Upper lobe of left lung (tissue), 6 donors: ENCODE measurements at regions not wholly inside any gene's neighbourhood (a gene's known extent, or its start where the extent isn't known, plus 50 kb on each side); places are given as distances from the start of the nearest gene placed in this dataset.

Experiments
- ATAC-seq, 2 donors: fragments of 200-7000 bp; cut with Tn5 transposase; one replicate each; pipeline ENCODE4 v1.9.1; 2022; ENCODE audit warnings: mild to moderate bottlenecking in 2 of 2, moderate library complexity in 2 of 2; ENCODE audit not compliant: low FRiP score in 2 of 2
- DNase-seq, 2 donors: peaks; one replicate each; pipeline ENCODE4 v3.0.0-alpha.2; 2019 to 2020
- H3K27ac ChIP-seq, 4 donors: fragments of 200-600 bp; sonication (generic); one replicate each; pipeline ENCODE4 v1.5.1; 2016 to 2019
- H3K27me3 ChIP-seq, 4 donors: fragments of 200-600 bp; sonication (generic); one replicate each; pipeline ENCODE4 v1.5.1; 2017 to 2019
- H3K36me3 ChIP-seq, 4 donors: fragments of 200-600 bp; sonication (generic); one replicate each; pipeline ENCODE4 v1.5.1; 2016 to 2019
- H3K4me1 ChIP-seq, 4 donors: fragments of 200-600 bp; sonication (generic); one replicate each; pipeline ENCODE4 v1.5.1; 2018 to 2019
- H3K4me3 ChIP-seq, 4 donors: fragments of 200-600 bp; sonication (generic); one replicate each; pipeline ENCODE4 v1.5.1; 2017 to 2019; ENCODE audit warnings: mild to moderate bottlenecking in 2 of 4, moderate library complexity in 1 of 4
- H3K9me3 ChIP-seq, 4 donors: fragments of 200-600 bp; sonication (generic); one replicate each; pipeline ENCODE4 v1.5.1; 2018 to 2019
- EP300 ChIP-seq, 4 donors: sonication (generic); formaldehyde crosslinking; IDR thresholded peaks; one replicate each; pipeline ENCODE4 v1.5.1; 2017; ENCODE audit warnings: antibody characterized with exemption in 4 of 4, control low read depth in 2 of 4
- POLR2A ChIP-seq, 4 donors: fragments of 450-650 bp; IDR thresholded peaks; one replicate each; pipeline ENCODE4 v1.5.1; 2016 to 2017; ENCODE audit warnings: antibody characterized with exemption in 4 of 4, mild to moderate bottlenecking in 2 of 4
- POLR2AphosphoS5 ChIP-seq, 2 donors: sonication (generic); formaldehyde crosslinking; IDR thresholded peaks; one replicate each; pipeline ENCODE4 v1.5.1; 2017; ENCODE audit warnings: antibody characterized with exemption in 2 of 2
- WGBS, 2 donors: methylation state at CpG; one replicate each; pipeline ENCODE4 v1.1.5; 2017 to 2018; 5-methylcytosine and 5-hydroxymethylcytosine counted together
- TF ChIP-seq, protein P1 (sequence below), 6 experiments: fragments of 450-650 bp in 4 of 6; fragments of 200-600 bp in 2 of 6; sonication (generic) in 2 of 6; IDR thresholded peaks; one replicate each; pipeline ENCODE4 v1.5.1; 2016 to 2019; ENCODE audit warnings: antibody characterized with exemption in 6 of 6
- donor health status: DM: no; HTN: no; CAD: no; lungs with moderate emphysema.
- donor health status: DM: no; HTN: yes; CAD: no; lungs with severe emphysema.

DNA sequence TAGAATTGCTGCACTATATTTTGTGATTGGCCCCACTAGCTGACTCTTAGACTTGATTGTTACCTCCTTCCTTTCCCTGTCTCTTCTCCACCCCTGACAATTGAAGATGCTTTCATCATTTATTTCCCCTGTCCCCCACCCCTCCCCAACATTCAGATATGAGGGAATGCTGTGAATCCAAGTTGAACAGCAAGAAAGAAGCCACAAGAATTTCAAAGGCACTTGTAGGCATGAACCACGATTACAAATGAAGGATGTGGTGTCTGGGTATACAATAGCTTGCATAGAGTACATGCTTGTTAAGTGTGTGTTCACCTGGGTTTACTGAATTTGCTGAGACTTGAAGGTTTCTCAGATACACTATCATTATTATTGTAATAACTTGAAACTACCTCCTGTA is 78.3 kb upstream of the TRIO start:
- 0 to 38% methylated on average over 1 of the region's 1 CpG for WGBS, 2 donors
- H3K27ac ChIP-seq: no peak overlapping the region
- no peaks in the 10 kb centered on the region for H3K4me1 ChIP-seq
- H3K27me3 ChIP-seq: no peaks in the 10 kb centered on the region
- no peaks in the 10 kb centered on the region for H3K9me3 ChIP-seq
- TF ChIP-seq POLR2AphosphoS5 (IDR thresholded peaks at IDR 0.05): no peak
- TF ChIP-seq, protein P1, sequence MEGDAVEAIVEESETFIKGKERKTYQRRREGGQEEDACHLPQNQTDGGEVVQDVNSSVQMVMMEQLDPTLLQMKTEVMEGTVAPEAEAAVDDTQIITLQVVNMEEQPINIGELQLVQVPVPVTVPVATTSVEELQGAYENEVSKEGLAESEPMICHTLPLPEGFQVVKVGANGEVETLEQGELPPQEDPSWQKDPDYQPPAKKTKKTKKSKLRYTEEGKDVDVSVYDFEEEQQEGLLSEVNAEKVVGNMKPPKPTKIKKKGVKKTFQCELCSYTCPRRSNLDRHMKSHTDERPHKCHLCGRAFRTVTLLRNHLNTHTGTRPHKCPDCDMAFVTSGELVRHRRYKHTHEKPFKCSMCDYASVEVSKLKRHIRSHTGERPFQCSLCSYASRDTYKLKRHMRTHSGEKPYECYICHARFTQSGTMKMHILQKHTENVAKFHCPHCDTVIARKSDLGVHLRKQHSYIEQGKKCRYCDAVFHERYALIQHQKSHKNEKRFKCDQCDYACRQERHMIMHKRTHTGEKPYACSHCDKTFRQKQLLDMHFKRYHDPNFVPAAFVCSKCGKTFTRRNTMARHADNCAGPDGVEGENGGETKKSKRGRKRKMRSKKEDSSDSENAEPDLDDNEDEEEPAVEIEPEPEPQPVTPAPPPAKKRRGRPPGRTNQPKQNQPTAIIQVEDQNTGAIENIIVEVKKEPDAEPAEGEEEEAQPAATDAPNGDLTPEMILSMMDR (IDR thresholded peaks at IDR 0.05): no peak
- TF ChIP-seq EP300 (IDR thresholded peaks at IDR 0.05): no peak
- TF ChIP-seq POLR2A (IDR thresholded peaks at IDR 0.05): no peak
- ATAC-seq (no peak), DNase-seq (no peak)
- no peak overlapping the region for H3K4me3 ChIP-seq
- H3K36me3 ChIP-seq: no peaks in the 10 kb centered on the region

DNA sequence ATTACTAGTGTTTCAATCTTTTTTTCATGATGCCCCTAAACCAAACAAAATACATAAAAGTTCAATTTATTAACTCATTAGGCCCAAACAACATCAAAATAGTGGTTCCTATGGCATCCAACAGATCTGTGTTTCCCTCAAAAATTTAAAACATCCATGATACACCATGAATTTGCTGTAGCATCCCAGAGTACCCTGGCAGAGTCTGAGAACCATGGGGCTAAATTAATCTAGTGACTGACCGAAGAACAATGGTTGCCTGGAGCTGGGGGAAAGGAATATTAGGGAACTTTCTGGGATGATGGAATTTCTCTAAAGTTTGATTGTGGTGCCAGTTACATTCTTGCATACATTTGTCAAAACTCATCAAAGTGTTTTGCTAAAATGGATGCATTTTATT is 79.5 kb upstream of the TRIO start:
- Histone ChIP-seq H3K4me1 (no peaks in the 10 kb centered on the region), H3K9me3 (no peaks in the 10 kb centered on the region), H3K36me3 (no peaks in the 10 kb centered on the region), H3K27ac (no peak overlapping the region), H3K27me3 (no peaks in the 10 kb centered on the region), H3K4me3 (no peak overlapping the region)
- no peak for TF ChIP-seq EP300 (IDR thresholded peaks at IDR 0.05)
- TF ChIP-seq POLR2A (IDR thresholded peaks at IDR 0.05): no peak
- TF ChIP-seq, protein P1 (IDR thresholded peaks at IDR 0.05): no peak
- TF ChIP-seq POLR2AphosphoS5 (IDR thresholded peaks at IDR 0.05): no peak
- no peak for ATAC-seq
- WGBS, 2 donors: 88 to 95% methylated on average over 1 of the region's 1 CpG
- no peak for DNase-seq

DNA sequence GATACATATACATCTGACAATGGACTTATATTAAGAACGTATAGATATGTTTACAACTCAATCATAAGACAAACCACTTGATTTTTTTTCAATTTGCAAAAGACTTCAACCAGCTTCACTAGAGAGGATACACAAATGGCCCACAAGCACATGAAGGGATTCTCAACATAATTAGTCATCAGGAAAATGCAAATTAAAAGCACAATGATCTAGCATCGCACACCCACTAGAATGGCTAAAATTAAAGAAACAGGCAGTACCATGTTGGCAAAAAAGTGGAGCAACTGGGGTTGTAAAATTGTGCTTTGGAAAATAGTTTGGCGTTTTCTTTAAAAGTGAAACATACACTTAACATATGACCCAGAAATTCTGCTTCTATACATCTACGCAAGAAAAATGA is 80.0 kb upstream of the TRIO start:
- 84 to 86% methylated on average over 4 of the region's 4 CpGs for WGBS, 2 donors
- no peak for ATAC-seq
- H3K4me3 ChIP-seq: no peak overlapping the region
- no peaks in the 10 kb centered on the region for H3K4me1 ChIP-seq
- H3K27me3 ChIP-seq: no peaks in the 10 kb centered on the region
- no peaks in the 10 kb centered on the region for H3K36me3 ChIP-seq
- H3K9me3 ChIP-seq: no peaks in the 10 kb centered on the region
- TF ChIP-seq POLR2A (IDR thresholded peaks at IDR 0.05) (no peak), POLR2AphosphoS5 (IDR thresholded peaks at IDR 0.05) (no peak), EP300 (IDR thresholded peaks at IDR 0.05) (no peak)
- TF ChIP-seq, protein P1 (IDR thresholded peaks at IDR 0.05): no peak
- H3K27ac ChIP-seq: no peak overlapping the region
- DNase-seq: no peak

DNA sequence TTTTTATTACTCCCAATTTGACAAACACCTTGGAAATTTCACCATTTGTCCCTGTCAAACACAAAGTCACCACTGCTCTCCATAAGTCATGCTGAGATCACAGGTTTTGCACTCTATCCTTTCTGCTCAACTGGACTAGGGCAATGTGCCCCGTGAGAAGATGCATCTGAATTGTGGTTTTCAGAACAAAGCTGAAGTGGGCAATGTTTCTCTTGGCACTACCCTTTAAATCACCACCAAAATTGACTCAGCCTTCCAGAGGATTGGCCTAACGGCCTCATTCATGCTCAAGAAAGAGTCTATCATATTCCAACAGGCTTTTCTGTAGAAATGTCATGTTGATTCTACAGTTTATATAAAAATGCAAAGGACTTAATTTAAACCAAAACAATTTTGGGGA is 81.0 kb upstream of the TRIO start:
- 72 to 79% methylated on average over 2 of the region's 2 CpGs for WGBS, 2 donors
- H3K4me1 ChIP-seq: no peaks in the 10 kb centered on the region
- ATAC-seq: no peak

DNA sequence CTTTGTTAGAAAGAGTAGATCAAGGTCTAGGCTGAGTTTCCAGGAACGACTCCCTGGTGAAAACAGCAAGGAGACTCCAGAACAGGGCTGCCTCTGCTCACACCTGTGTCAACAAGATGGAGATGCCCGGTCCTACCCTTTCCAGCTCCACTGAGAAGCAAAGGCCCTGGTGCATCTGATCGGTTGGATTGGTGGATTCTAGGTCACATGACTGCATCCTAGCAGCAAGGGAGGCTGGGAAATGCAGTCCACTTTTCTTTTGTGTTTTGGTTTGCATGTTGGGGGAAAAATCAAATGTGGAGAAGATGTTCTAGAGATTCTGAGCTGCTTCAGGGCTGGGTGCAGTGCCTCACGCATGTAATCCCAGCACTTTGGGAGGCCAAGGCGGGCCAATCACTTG is 82.0 kb upstream of the TRIO start:
- DNase-seq (no peak), ATAC-seq (no peak)
- Histone ChIP-seq H3K4me1 (no peaks in the 10 kb centered on the region), H3K27me3 (no peaks in the 10 kb centered on the region), H3K36me3 (no peaks in the 10 kb centered on the region), H3K27ac (no peak overlapping the region), H3K9me3 (no peaks in the 10 kb centered on the region), H3K4me3 (no peak overlapping the region)
- TF ChIP-seq, protein P1 (IDR thresholded peaks at IDR 0.05): no peak
- TF ChIP-seq POLR2A (IDR thresholded peaks at IDR 0.05): no peak
- WGBS, 2 donors: 90 to 94% methylated on average over 5 of the region's 5 CpGs

More for the DNA sequence above, 81.0 kb upstream of the TRIO start:
- H3K4me3 ChIP-seq: no peak overlapping the region
- DNase-seq: no peak
- H3K36me3 ChIP-seq: no peaks in the 10 kb centered on the region
- H3K9me3 ChIP-seq: no peaks in the 10 kb centered on the region
- no peak overlapping the region for H3K27ac ChIP-seq
- TF ChIP-seq EP300 (IDR thresholded peaks at IDR 0.05) (no peak), POLR2A (IDR thresholded peaks at IDR 0.05) (no peak), POLR2AphosphoS5 (IDR thresholded peaks at IDR 0.05) (no peak)
- TF ChIP-seq, protein P1 (IDR thresholded peaks at IDR 0.05): no peak
- no peaks in the 10 kb centered on the region for H3K27me3 ChIP-seq
